Choroid plexus epithelial cell (primary cell): ENCODE measurements at regions not wholly inside any gene's neighbourhood (a gene's known extent, or its start where the extent isn't known, plus 50 kb on each side); places are given as distances from the start of the nearest gene placed in this dataset.
"Not testable (repeated sequence)": the region's sequence is repeated elsewhere in the genome, so short reads cannot be mapped to it uniquely, and the experiment has no call there.

Source experiments
- DNase-seq: peaks from one replicate; pipeline ENCODE4 v3.0.0-alpha.2; 2010; ENCODE audit warnings: low read depth
- H3K4me3 ChIP-seq: 2 replicates; pipeline ENCODE4 v1.5.1; 2011; ENCODE audit warnings: low read depth, mild to moderate bottlenecking, control low read depth, low read length, moderate library complexity
- CTCF ChIP-seq: conservative IDR thresholded peaks from 2 replicates; pipeline ENCODE4 v1.5.1; 2011; ENCODE audit warnings: low read depth, mild to moderate bottlenecking, control low read depth, inconsistent platforms, low read length, moderate library complexity

- DNase-seq = no peak
- TF ChIP-seq CTCF = no peak
- H3K4me3 ChIP-seq = no peak overlapping the region
These were observed 344.6 kb upstream of the UBE2E2 start for GRCh38 chr3:22858486-22858885.

- no peak for DNase-seq
- no peak for TF ChIP-seq CTCF
- H3K4me3 ChIP-seq = no peak overlapping the region
These were observed 343.5 kb upstream of the UBE2E2 start for GRCh38 chr3:22859618-22860017.

DNA sequence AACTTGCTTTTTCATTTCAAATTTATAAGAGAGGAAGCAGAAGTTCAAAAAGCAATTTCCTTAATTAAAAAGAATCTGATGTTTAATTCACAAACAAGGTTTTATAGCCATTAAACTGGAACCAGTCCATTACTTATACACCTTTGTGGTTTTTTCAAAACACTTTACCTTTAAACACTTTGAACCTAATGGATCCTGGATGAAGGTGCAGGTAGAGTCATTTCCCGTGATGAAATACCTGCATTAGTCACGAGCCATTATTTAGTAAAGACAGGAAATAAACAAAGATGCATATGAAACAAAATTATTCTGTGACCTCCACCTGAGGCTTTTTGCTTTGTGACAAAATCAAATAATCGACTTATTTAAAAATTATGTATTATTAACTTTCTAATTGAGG is 341.7 kb upstream of the UBE2E2 start:
- DNase-seq = no peak
- H3K4me3 ChIP-seq = no peak overlapping the region
- no peak for TF ChIP-seq CTCF

GRCh38 chr3:22862111-22862510 is 341.0 kb upstream of the UBE2E2 start:
- TF ChIP-seq CTCF = no peak
- DNase-seq = no peak
- no peak overlapping the region for H3K4me3 ChIP-seq

GRCh38 chr3:22882834-22883233 is 320.3 kb upstream of the UBE2E2 start:
- DNase-seq, H3K4me3 ChIP-seq: not testable (repeated sequence)

DNA sequence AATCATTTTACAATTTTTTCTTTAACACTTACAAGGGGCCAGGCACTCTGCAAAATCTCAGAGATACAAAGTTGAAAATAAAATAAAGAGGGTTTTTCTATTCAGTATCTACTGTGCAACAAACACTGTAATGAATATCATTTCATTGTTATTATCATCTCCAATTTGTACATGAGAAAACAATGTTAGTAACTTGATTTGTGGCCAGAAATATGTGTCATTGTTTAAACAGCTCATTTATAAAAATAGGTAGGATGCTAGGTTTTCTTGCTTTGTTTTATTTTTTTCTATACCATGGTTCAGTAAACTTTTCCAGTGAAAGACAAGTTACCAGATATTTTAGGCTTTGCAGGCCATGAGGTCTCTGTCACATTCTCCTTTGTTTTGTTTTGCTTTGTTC is 318.1 kb upstream of the UBE2E2 start:
- TF ChIP-seq CTCF = no peak
- no peak overlapping the region for H3K4me3 ChIP-seq
- no peak for DNase-seq

DNA sequence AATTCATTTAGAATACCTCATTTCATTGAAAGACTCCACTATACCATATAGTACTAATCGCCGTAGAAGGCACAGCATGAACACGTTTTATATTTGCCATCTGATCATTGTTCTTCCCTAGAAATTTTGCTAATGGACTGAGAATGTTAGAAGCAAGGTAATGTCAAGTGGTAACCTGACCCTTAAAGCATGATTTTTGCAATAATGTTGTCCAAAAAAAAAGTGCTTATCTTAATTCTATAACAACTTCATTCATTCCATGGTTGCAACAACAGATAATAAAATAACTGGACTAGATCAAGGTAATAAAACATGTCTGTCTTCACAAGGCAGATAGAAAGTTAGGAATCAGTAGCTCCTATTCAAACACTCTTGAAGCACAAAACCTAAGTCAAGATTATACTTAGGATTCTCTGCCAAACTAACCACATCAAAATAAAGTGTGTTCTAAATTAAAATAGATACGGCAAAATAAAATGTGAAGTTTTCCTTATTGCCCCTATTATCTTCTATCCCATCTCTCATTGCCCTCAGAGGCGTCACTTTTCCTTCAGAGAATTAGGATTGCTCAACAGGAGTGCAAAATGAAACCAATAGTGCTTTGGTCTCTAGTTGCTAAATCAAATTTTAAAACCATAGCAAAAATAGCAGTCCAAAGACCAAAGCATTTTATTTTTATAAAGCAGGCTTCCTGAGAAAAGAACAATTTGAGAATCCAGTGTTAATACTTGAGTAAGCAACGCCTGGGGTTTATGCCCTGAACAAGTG is 317.4 kb upstream of the UBE2E2 start:
- TF ChIP-seq CTCF = no peak
- H3K4me3 ChIP-seq = no peak overlapping the region
- no peak for DNase-seq
